WTC11 (cell line): ENCODE measurements at regions not wholly inside any gene's neighbourhood (a gene's known extent, or its start where the extent isn't known, plus 50 kb on each side); places are given as distances from the start of the nearest gene placed in this dataset.

Source experiments
- ATAC-seq: fragments of 200-7000 bp; cut with Tn5 transposase; 2 replicates; pipeline ENCODE4 v1.10.0; 2021; ENCODE audit warnings: mild to moderate bottlenecking, moderate library complexity
- CTCF ChIA-PET: fragments of 300-600 bp; sonication (Branson Sonifier 250); formaldehyde crosslinking; loops from one replicate; lab custom pipeline; 2021; ENCODE audit warnings: antibody characterized with exemption; lab: Charles Lee
- POLR2A ChIA-PET: fragments of 350-600 bp; sonication (Branson Sonifier 250); formaldehyde crosslinking; loops from one replicate; lab custom pipeline; 2021; ENCODE audit warnings: antibody characterized with exemption; lab: Charles Lee
- DNase-seq: peaks from one replicate; pipeline ENCODE4 v3.0.0; 2021; ENCODE audit warnings: low spot score
- H3K27ac Mint-ChIP-seq: 2 replicates; pipeline ENCODE4 v1.8.0; 2021; ENCODE audit warnings: mixed read lengths
- H3K27me3 Mint-ChIP-seq: 2 replicates; pipeline ENCODE4 v1.8.0; 2021; ENCODE audit warnings: low read depth, mild to moderate bottlenecking, moderate library complexity, mixed read lengths
- H3K36me3 Mint-ChIP-seq: 2 replicates; pipeline ENCODE4 v1.8.0; 2021; ENCODE audit warnings: mixed read lengths
- H3K4me1 Mint-ChIP-seq: 2 replicates; pipeline ENCODE4 v1.8.0; 2022; ENCODE audit warnings: mixed read lengths
- H3K4me3 Mint-ChIP-seq: 2 replicates; pipeline ENCODE4 v1.8.0; 2021; ENCODE audit warnings: mild to moderate bottlenecking, moderate library complexity, mixed read lengths
- H3K9me3 Mint-ChIP-seq: 2 replicates; pipeline ENCODE4 v1.8.0; 2021; ENCODE audit warnings: mixed read lengths
- AR ChIP-seq: fragments of 250-450 bp; sonication (Bioruptor Pico); IDR thresholded peaks from 2 replicates; pipeline ENCODE4 v1.9.0; 2021; ENCODE audit warnings: mild to moderate bottlenecking
- FOXJ3 ChIP-seq: sonication (generic); formaldehyde crosslinking; IDR thresholded peaks from 2 replicates; pipeline ENCODE4 v1.9.0; 2021; ENCODE audit warnings: missing genetic modification reagents, mild to moderate bottlenecking, borderline replicate concordance
- FOXK1 ChIP-seq: sonication (generic); formaldehyde crosslinking; IDR thresholded peaks from 2 replicates; pipeline ENCODE4 v1.8.0; 2022; ENCODE audit warnings: mild to moderate bottlenecking, moderate library complexity, missing genetic modification reagents
- GTF2I ChIP-seq: fragments of 250-450 bp; sonication (Bioruptor Pico); conservative IDR thresholded peaks from 2 replicates; pipeline ENCODE4 v1.4.0; 2021; ENCODE audit warnings: mild to moderate bottlenecking
- JUN ChIP-seq: sonication (generic); formaldehyde crosslinking; IDR thresholded peaks from 2 replicates; pipeline ENCODE4 v1.8.0; 2023; ENCODE audit warnings: mild to moderate bottlenecking, missing genetic modification reagents
- MAX ChIP-seq: sonication (generic); formaldehyde crosslinking; IDR thresholded peaks from 2 replicates; pipeline ENCODE4 v1.8.0; 2022; ENCODE audit warnings: mild to moderate bottlenecking, missing genetic modification reagents
- NFE2L1 ChIP-seq: sonication (generic); formaldehyde crosslinking; IDR thresholded peaks from 2 replicates; pipeline ENCODE4 v1.8.1; 2023; ENCODE audit warnings: missing genetic modification reagents
- RELA ChIP-seq: sonication (generic); formaldehyde crosslinking; IDR thresholded peaks from 2 replicates; pipeline ENCODE4 v1.8.1; 2022; ENCODE audit warnings: missing genetic modification reagents, mild to moderate bottlenecking, borderline replicate concordance
- RORB ChIP-seq: fragments of 250-450 bp; sonication (Bioruptor Pico); IDR thresholded peaks from 2 replicates; pipeline ENCODE4 v1.9.0; 2021; ENCODE audit warnings: mild to moderate bottlenecking
- SMAD4 ChIP-seq: sonication (generic); formaldehyde crosslinking; IDR thresholded peaks from 2 replicates; pipeline ENCODE4 v1.8.0; 2022; ENCODE audit warnings: mild to moderate bottlenecking, missing genetic modification reagents
- TEAD4 ChIP-seq: sonication (generic); formaldehyde crosslinking; IDR thresholded peaks from 2 replicates; pipeline ENCODE4 v1.8.0; 2022; ENCODE audit warnings: mild to moderate bottlenecking, missing genetic modification reagents
- ZMAT4 ChIP-seq: fragments of 250-450 bp; sonication (Bioruptor Pico); IDR thresholded peaks from 2 replicates; pipeline ENCODE4 v1.9.0; 2021; ENCODE audit warnings: mild to moderate bottlenecking
- ZNF121 ChIP-seq: sonication (generic); formaldehyde crosslinking; IDR thresholded peaks from 2 replicates; pipeline ENCODE4 v1.8.0; 2023; ENCODE audit warnings: missing genetic modification reagents
- ZNF232 ChIP-seq: sonication (generic); formaldehyde crosslinking; IDR thresholded peaks from 2 replicates; pipeline ENCODE4 v1.8.0; 2022; ENCODE audit warnings: mild to moderate bottlenecking, missing genetic modification reagents
- ZNF425 ChIP-seq: fragments of 250-450 bp; sonication (Bioruptor Pico); conservative IDR thresholded peaks from 2 replicates; pipeline ENCODE4 v1.9.0; 2021; ENCODE audit warnings: mild to moderate bottlenecking
- ZNF671 ChIP-seq: fragments of 250-450 bp; sonication (Bioruptor Pico); IDR thresholded peaks from 2 replicates; pipeline ENCODE4 v1.8.0; 2021; ENCODE audit warnings: mild to moderate bottlenecking
- ZSCAN18 ChIP-seq: fragments of 250-450 bp; sonication (Bioruptor Pico); IDR thresholded peaks from 2 replicates; pipeline ENCODE4 v2.1.2; 2022; ENCODE audit warnings: mild to moderate bottlenecking, moderate library complexity
- TF ChIP-seq, protein P1 (sequence below): sonication (generic); formaldehyde crosslinking; IDR thresholded peaks from 2 replicates; pipeline ENCODE4 v1.8.0; 2022; ENCODE audit warnings: mild to moderate bottlenecking, missing genetic modification reagents

DNA sequence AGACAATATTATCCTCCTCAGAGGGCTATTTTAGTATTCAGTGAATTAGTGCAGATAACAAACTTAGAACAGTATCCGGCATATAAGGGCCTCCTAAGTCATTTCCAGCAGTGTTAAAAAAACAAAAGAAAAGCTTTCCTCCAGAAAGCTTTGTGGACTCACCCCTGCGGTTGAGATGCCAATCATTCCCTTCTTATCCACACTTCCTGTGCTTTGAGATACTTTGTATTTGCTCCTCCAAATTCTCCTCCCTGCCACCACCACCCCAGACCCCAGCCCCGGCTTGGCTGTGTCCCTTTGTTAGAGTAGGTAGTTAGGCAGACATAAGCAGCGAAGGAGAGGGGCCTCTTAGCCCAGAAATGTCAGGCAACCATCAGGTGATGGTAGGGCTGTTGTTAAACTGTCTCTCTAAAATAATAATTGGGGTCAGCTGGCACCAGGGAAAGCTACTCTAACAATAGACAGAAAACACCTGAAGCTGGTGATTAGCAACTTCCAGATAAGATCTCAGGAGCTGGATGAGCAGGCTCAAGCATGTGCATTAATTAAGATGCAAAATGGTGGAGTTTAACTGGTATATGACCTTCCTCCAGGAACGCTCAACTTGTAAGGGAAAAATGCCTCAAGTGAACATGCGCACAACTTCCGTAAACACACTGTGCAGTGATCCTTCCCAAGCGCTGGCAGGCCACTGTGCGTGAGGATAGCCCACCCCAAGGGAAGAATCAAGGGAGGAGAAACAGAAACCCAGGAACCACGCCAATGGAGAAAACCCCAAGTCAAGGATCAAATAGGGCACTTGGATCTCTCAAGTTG lies 152.1 kb upstream of the EEA1 start:
- Mint-ChIP-seq H3K4me1 (peaks cover 52% of the 10 kb centered on the region), H3K27me3 (peaks cover 13% of the 10 kb centered on the region), H3K4me3 (peak overlapping the region; percentile 42), H3K27ac (peak overlapping the region; percentile 95), H3K36me3 (peaks cover 11% of the 10 kb centered on the region), H3K9me3 (peaks cover 15% of the 10 kb centered on the region)
- ATAC-seq = peak; percentile 54
- ChIA-PET POLR2A (interaction anchor here (1.5 kb wide), 1 partner anchor 152 kb away, joined by 5 read pairs; the partner anchor contains the start of gene EEA1), CTCF (interaction anchor here (0.7 to 1.9 kb wide), 6 partner anchors 15 to 1021 kb away, joined by 3 to 9 read pairs (median 4); no protein-coding TSS in a partner anchor)
- TF ChIP-seq MAX (CRISPR knock-in tag) (0 out of 2 replicates have a peak, but pooled peaks have one; percentile 40), TEAD4 (CRISPR knock-in tag) (no peak), RELA (CRISPR knock-in tag) (no peak)
- DNase-seq = peak; percentile 34

DNA sequence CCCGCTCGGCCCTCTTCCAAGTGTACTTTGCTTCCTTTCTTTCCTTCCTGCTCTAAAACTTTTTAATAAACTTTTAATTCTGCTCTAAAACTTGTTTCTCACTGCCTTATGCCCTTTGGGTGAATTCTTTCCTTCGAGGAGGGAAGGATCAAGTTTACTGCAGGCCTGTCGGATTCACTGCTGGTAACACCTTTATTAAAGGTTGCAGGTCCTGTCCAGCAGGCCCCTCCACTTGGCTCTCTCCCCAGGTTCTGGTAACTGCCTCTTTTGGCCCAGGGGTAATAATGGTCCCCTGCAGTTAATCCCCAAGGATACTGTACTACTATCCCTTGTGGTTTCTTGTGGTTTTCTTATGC lies 152.7 kb upstream of the EEA1 start:
- 0 out of 2 replicates have a peak overlapping the region, but pooled peaks have one; percentile 19 for H3K27ac Mint-ChIP-seq
- H3K27me3 Mint-ChIP-seq = peaks cover 11% of the 10 kb centered on the region
- peaks cover 20% of the 10 kb centered on the region for H3K9me3 Mint-ChIP-seq
- CTCF ChIA-PET = interaction anchor here (0.9 kb wide), 1 partner anchor 1020 kb away, joined by 3 read pairs; no protein-coding TSS in a partner anchor
- TF ChIP-seq ZSCAN18 (no peak), JUN (CRISPR knock-in tag) (no peak), FOXJ3 (CRISPR knock-in tag) (no peak), ZNF232 (CRISPR knock-in tag) (no peak), FOXK1 (no peak), AR (CRISPR knock-in tag) (no peak), ZNF425 (CRISPR knock-in tag) (no peak), NFE2L1 (no peak), RORB (CRISPR knock-in tag) (no peak), SMAD4 (CRISPR knock-in tag) (no peak), ZMAT4 (CRISPR knock-in tag) (no peak), ZNF121 (no peak), ZNF671 (CRISPR knock-in tag) (no peak), GTF2I (CRISPR knock-in tag) (no peak)
- TF ChIP-seq, protein P1, sequence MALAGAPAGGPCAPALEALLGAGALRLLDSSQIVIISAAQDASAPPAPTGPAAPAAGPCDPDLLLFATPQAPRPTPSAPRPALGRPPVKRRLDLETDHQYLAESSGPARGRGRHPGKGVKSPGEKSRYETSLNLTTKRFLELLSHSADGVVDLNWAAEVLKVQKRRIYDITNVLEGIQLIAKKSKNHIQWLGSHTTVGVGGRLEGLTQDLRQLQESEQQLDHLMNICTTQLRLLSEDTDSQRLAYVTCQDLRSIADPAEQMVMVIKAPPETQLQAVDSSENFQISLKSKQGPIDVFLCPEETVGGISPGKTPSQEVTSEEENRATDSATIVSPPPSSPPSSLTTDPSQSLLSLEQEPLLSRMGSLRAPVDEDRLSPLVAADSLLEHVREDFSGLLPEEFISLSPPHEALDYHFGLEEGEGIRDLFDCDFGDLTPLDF (CRISPR knock-in tag) = no peak
- TF ChIP-seq, all 79 proteins: peak for 0
- DNase-seq = no peak
- Mint-ChIP-seq H3K4me3 (no peak overlapping the region), H3K4me1 (peaks cover 52% of the 10 kb centered on the region), H3K36me3 (peaks cover 17% of the 10 kb centered on the region)
- POLR2A ChIA-PET = no interaction called here
- no peak for ATAC-seq
